GM19324 (cell line): ENCODE measurements at regions not wholly inside any gene's neighbourhood (a gene's known extent, or its start where the extent isn't known, plus 50 kb on each side); places are given as distances from the start of the nearest gene placed in this dataset.

Source experiments
- ATAC-seq: cut with Tn5 transposase; IDR thresholded peaks from one replicate; pipeline ENCODE4 v1.9.1; 2021; ENCODE audit warnings: mild to moderate bottlenecking, moderate library complexity; ENCODE audit not compliant: unreplicated experiment, low FRiP score

DNA sequence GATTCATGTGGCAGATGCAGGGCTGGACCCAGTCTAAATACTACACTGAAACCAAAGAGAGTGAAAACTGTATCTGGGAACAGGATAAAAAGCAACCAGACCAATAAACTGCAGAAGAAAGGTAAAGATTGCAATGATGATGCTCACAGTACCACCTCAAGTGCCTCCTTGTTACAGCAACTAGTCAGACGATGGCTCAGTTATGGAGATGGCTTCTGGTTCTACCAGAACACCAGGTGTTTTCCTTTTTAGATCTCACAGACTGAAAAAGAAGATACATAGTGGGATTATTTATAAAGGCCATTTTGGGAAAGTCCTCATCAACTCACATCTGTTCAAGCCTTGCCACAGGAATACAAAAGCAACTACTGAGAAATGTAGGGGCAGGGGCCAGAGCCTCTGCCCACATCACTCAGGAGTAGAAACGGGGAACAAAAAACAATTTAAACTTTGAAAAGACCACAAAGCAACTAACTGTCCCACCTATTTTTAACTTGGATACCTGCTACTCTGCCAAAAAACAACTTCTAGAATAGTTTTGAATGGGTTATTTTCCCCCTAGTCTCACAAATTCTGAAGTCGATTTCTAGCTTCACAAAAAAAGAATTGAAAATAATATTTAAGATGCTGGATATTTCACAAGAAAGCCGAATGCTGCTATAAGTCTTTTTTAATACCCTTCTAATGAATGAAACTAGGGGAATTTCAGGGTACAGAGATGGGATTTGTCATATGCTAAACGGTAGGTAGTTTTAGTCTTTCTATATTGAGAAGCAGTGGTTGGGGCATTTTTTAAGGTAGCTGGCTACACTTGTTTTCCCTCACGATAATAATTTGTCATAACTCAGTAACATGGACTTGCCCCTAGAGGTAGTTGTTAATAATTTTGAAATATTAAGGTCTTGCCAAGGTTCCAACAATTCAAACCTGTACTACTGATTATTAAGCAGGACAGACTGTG, 197.2 kb upstream of the TMPO start:
- no peak for ATAC-seq

- no peak for ATAC-seq
Measured at GRCh38 chr12:98319716-98320425, 195.5 kb upstream of the TMPO start.

- ATAC-seq = no peak
Measured at GRCh38 chr12:98325003-98325402, 190.4 kb upstream of the TMPO start.

- no peak for ATAC-seq
Measured at GRCh38 chr12:98328467-98328866, 186.9 kb upstream of the TMPO start.

GRCh38 chr12:98329589-98329988, 185.8 kb upstream of the TMPO start:
- ATAC-seq = no peak

DNA sequence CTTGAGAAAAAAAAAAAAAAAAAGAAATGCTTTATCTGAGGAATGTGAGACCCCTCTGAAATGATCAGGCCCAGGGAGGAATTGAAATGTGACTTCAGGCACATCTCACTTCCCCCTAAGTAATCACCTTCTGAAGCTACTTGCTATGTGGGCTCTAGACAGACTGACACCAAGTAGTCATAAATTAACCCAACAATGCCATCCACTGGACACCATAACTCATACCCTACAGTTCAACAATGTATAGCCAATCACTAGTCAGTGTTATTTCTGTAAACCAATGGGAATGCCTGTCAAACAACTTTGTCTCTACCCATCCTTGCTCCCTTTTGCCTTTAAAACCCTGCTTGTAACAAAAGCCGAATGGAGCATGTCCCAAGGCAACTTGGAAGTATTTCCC, 182.7 kb upstream of the TMPO start:
- peak; percentile 60 for ATAC-seq

DNA sequence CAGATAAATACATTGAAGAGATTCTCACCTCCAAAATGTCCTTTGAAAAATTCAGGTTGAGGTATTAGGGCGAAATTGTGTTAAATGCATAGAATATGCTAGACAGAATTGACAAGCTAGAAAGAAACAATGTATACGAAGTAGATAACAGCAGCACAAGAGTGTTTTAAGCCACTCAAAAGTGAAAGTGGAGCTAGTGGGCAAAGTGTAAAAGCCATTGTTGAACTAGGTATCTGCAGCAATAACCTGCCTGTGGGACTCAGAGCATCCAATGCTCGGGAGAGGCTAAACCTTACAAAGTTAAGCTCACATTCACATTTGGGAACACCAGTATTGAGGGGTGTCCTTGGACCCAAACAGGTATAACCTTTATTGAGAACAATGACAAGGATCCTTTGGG, 180.6 kb upstream of the TMPO start:
- no peak for ATAC-seq

DNA sequence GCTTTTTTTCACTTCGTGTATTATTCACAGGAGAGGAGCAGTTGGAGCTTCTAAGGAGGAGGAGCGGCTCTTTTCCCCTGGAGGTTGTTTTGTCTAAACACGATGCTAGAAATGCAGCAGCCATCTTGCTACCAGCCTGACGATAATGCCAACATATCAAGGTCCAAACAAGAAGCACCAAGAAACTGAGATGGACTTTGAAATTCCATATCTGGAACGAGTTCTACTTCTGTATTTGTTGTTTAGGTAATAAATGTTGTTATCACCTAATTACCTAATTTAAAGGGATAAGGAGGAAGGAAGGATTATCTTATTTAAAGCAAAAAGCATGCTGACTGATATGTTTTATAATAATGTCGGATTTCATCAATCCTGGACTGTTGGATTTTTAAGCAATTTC, 174.4 kb upstream of the TMPO start:
- ATAC-seq = no peak

DNA sequence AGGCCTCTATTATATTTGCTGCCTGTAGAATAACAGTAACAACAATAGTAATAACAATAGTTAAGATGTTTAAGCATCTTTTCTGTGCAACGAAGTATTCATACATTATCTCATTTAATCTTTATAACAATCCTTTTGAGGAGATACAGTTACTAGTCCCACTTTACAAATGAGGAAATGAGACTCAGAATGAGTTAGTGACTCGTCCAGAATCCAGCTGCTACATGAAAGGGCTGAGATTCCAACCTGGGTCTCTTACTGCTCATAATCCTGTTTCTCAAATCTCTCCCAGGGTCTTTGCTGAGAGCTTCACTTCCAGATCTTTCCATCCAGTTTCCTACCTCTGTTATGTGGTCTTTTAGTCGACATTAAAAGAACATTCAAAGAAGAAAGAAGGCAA, 173.7 kb upstream of the TMPO start:
- no peak for ATAC-seq

DNA sequence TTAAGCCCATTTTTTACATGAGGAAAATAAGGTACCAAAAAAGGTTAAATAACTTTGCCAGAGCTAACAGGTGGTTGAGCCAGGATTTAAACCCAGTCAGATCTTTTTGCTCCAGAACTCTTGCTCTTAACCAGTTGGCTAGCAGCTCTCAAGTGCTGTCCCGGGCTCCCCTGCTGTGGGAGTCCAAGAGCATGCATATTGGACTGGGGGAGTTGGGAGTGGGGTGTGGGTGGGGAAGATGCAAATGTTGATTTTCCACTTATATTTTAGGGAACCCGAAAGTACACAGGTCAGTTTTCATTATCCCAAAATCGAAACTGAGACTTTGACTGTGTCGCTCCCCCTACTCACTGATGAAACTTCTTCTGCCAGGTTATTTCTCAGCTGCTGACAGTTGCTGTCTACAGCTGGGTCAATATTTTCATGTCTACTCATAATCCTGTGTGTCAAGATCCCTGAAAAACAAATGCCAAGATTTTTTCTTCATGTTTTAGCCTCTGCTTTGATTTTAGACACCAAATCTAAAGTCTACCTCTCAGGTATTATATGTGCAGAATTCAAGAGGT, 172.3 kb upstream of the TMPO start:
- no peak for ATAC-seq

DNA sequence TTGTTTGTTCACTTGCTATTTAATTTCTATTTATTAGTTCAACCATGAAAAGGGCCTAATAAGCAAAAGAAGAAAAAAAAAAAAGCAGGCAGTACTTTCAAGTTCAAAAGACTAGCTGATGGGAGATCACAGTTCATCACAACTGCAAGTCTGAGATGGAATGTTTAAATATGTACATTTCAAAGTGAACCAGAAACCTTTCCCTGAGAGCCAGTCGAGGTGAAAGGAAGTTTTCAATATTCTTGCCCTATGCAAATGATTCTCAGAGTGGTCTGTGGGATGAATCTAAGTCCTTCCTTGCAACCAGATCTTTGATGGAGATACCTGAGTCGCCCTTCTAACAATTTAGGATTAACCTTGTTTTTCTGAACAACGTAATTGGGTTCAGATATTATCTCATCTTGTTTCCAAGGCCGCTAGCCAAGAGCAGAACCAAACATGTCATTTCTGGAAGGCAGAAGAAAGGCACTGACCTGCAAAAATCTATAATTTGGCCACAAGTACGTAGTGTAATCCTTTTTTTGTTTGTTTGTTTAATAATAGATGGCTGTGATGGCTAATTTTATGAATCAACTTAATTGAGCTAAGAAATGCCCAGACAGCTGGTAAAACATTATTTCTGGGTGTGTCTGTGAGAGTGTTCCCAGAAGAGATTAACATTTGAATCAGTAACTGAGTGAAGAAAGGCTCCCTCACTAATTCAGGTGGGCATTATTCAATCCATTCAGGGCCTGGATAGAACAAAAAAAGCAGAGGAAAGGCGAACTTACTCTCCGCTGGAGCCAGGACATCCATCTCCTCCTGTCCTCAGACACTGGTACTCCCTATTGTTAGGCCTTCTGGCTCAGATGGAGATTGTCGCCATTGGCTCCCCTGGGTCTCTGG, 171.1 kb upstream of the TMPO start:
- ATAC-seq = no peak

DNA sequence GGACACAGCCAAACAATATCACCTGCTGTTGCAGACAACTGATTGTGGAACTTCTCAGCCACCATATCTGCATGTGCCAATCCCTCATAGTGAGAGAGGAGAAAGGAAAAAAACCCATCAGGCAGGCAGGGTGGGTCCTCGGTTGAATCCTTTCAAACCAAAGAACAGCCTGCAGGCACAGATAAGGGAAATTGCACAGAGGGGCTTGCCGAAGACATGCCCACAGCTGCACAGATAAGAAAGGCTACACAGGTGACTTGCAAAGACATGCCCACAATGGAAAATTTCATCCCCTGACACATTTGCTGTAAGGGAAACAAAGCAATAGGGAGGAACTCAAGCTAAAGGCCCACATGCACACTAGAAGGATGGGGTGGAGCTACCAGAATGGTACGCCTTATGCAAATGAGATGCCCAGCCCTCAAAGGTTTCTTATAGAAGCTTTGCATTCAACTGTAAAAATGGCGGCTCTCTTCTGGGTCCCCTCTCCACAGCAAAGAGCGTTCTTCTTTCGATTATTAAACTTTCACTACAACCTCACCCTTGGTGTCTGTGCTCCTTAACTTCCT, 170.0 kb upstream of the TMPO start:
- ATAC-seq = no peak

GRCh38 chr12:98351089-98351488, 164.3 kb upstream of the TMPO start:
- no peak for ATAC-seq

- no peak for ATAC-seq
Measured at GRCh38 chr12:98351784-98352183, 163.6 kb upstream of the TMPO start.

DNA sequence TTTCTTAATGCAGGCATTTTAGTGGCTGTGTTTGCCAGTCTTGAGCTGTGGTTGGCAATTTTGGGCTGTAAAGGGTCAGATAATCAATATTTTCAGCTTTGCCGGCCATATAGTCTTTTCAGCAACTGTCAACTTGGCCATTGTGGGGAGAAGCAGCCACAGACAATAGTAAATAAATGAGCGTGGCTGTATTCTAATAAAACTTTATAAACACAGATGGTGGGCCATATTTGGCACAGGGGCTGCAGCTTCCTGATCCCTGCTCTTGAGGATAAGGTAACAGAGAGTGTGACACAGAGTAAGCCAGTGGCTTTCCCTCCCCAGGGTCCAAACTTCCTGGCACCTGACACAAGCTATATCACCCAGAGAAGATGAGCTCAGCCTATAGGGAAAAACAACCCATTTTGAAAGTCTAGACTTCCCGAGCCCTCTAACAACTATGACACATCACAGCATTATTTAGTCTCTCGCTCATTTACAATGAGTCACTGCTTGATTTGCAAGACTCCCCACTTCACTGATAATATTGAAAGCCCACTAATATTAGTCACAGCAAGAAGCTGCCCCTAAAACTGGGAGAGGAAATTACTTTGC, 163.1 kb upstream of the TMPO start:
- ATAC-seq = no peak

- no peak for ATAC-seq
Measured at GRCh38 chr12:98352835-98353234, 162.6 kb upstream of the TMPO start.

DNA sequence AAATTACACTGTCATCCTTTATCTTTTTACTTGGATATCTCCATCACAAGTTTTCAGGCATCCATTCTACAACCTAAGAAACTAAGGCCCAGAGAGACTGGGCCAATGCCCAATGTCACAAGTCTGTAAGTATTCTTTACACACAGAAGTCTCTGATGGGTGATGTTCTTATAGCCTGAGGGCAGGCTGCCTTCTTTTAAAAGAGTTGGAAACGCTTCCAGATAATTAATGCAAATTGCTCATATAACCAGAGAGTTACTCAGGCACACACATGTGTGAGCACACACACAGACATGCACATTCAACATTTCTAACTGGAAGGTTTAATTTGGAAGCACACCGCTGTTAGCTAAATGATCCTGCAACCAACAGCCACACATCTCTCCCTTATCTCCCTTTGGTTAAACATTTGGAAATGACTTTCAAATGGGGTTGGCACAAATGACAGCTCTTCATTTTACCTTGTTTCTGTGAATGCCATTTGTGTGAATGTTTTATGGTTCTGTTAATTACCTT, 160.8 kb upstream of the TMPO start:
- ATAC-seq = no peak

- no peak for ATAC-seq
Measured at GRCh38 chr12:98355322-98355721, 160.1 kb upstream of the TMPO start.

DNA sequence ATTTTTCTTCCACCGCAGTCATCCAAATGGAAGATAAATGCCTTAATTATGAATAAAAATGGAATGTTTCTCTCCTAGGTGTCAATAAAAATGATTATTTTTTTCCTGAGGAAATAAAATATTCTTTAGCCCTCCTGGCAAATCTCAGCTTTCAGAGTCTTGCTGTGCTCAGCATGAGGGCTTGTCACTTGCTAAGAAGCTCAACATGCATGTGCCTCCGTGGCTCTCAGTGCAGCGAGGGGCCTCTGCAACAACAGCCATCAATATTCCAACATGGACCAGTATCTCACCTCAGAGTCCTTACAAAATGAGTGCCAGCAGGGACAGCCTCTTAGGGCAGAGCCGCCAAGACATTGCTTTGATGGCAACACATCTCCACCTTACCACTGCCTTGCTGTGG, 159.5 kb upstream of the TMPO start:
- ATAC-seq = no peak

DNA sequence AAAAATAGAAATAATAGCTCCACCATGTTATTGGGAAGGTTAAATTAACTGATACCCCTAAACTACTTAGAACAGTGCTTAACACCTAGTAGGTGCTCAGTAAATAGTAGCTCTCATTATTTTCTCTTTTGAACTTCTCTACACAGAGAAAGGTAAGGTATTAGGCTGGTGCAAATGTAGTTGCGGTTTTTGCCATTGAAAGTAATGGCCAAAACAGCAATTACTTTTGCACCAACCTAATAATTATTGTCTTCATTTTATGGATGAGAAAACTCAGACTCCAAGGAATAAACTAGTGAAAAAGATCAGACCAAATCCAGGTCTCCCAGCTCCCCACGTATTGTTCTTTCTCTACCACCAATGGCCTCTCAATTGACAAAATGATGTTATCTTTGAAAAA, 157.2 kb upstream of the TMPO start:
- ATAC-seq = no peak
